ENCODE measurements at regions not wholly inside any gene's neighbourhood (a gene's known extent, or its start where the extent isn't known, plus 50 kb on each side); places are given as distances from the start of the nearest gene placed in this dataset.

DNA sequence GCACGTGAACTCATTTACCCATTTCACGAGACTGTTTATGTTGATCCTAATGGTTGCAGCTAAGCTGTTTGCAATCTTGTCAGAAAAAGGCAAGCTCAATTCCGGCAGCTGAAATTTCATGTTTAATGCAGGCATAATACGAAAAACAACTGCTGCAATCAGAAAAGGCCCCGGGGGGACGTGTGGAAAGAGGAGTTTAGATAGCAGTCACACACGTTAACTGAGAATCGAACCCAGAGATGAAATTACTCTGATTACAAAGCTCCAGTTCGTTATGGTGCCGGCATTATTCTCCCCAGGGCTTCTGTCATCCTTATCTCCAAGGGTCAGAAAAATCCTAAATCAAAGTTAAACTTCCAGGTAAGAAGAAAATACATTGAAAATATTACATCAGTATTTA is 79.9 kb upstream of the MYT1L start:
- no peak overlapping the region for H3K56ac ChIP-seq (ENCODE audit: extremely low read depth, insufficient read depth, low read length)
- H4K5ac ChIP-seq (ENCODE audit: low read depth, low read length) = no peak overlapping the region
- no TSS peak for BruUV-seq (replicated peaks)
- no peak overlapping the region for H2AFZ ChIP-seq (replicated peaks; ENCODE audit: low read length, poor library complexity)
- no peak overlapping the region for H2BK5ac ChIP-seq (ENCODE audit: low read depth, low read length, poor library complexity, severe bottlenecking)
- no peak overlapping the region for H3K18ac ChIP-seq (ENCODE audit: low read depth, low read length)
- no peak overlapping the region for H2AK5ac ChIP-seq (ENCODE audit: low read depth, low read length)
- no peak overlapping the region for H4K8ac ChIP-seq (ENCODE audit: low read depth in 2 of 2, low read length in 2 of 2)
- H3K79me1 ChIP-seq (ENCODE audit: low read depth in 1 of 2, low read length in 2 of 2) = no peaks in the 10 kb centered on the region
- H3K4me1 ChIP-seq (ENCODE audit: control insufficient read depth, insufficient read depth, low read length) = no peaks in the 10 kb centered on the region
- H3K36me3 ChIP-seq (ENCODE audit: control insufficient read depth, insufficient read depth, low read length) = no peaks in the 10 kb centered on the region
- no peak overlapping the region for H2BK120ac ChIP-seq (ENCODE audit: low read depth, low read length)
- dilution Hi-C loops (cut with HindIII; ENCODE audit: low sequenced_read_pairs, unreplicated experiment) = no loop called here
- DNase-seq = no peak
- TF ChIP-seq POLR2A (IDR thresholded peaks at IDR 0.05; ENCODE audit: low read depth, low read length) (no peak), CEBPB (IDR thresholded peaks at IDR 0.05; ENCODE audit: low read depth, low read length) (no peak), RFX5 (IDR thresholded peaks at IDR 0.05; ENCODE audit: low read depth, low read length) (no peak), MXI1 (IDR thresholded peaks at IDR 0.05; ENCODE audit: borderline replicate concordance, low read depth, low read length) (no peak), FOS (IDR thresholded peaks at IDR 0.05; ENCODE audit: low read depth, low read length) (no peak), BHLHE40 (IDR thresholded peaks at IDR 0.05; ENCODE audit: low read depth, low read length) (no peak)
- TF ChIP-seq, protein P1, sequence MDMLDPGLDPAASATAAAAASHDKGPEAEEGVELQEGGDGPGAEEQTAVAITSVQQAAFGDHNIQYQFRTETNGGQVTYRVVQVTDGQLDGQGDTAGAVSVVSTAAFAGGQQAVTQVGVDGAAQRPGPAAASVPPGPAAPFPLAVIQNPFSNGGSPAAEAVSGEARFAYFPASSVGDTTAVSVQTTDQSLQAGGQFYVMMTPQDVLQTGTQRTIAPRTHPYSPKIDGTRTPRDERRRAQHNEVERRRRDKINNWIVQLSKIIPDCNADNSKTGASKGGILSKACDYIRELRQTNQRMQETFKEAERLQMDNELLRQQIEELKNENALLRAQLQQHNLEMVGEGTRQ (IDR thresholded peaks at IDR 0.05; ENCODE audit: low read depth, low read length) = no peak
- ChIA-PET POLR2A (ENCODE audit: unreplicated experiment) (no interaction called here), CTCF (no interaction called here)
- no peaks in the 10 kb centered on the region for H3K9me1 ChIP-seq (ENCODE audit: insufficient read depth, low read length)
- 36% methylated on average over 2 of the region's 10 CpGs; no CpG with 5 or more reads in 1 of the 2 experiments for WGBS, 2 experiments (ENCODE audit: extremely low coverage in 2 of 2, insufficient read length in 1 of 2)
- H3K4ac ChIP-seq (ENCODE audit: low read depth, low read length) = no peak overlapping the region
- H2BK15ac ChIP-seq (ENCODE audit: low read depth, low read length) = no peak overlapping the region
- no peaks in the 10 kb centered on the region for H3K27me3 ChIP-seq (ENCODE audit: control insufficient read depth, insufficient read depth, low read length)
- no peak overlapping the region for H3K27ac ChIP-seq (ENCODE audit: insufficient read depth, low read length)
- H4K20me1 ChIP-seq (ENCODE audit: insufficient read depth, low read length) = no peaks in the 10 kb centered on the region
- no peak overlapping the region for H2BK20ac ChIP-seq (ENCODE audit: low read depth, low read length)
- H2AK9ac ChIP-seq (replicated peaks; ENCODE audit: low read depth, low read length, poor library complexity) = no peak overlapping the region
- H3K14ac ChIP-seq (replicated peaks; ENCODE audit: low read depth, low read length) = no peak overlapping the region
- ATAC-seq (ENCODE audit: low read depth) = no peak
- H4K91ac ChIP-seq (ENCODE audit: insufficient read depth, low read depth, low read length) = no peak overlapping the region
- H3K9ac ChIP-seq (ENCODE audit: low read depth, low read length) = no peak overlapping the region
- H3K23ac ChIP-seq (ENCODE audit: low read depth, low read length) = no peak overlapping the region
- no peak overlapping the region for H3K4me3 ChIP-seq (ENCODE audit: insufficient read depth, low read depth, low read length)
- in situ Hi-C loops (cut with MboI; ENCODE audit: low sequenced_read_pairs) = no loop called here
- H3K4me2 ChIP-seq (ENCODE audit: low read depth, low read length) = no peak overlapping the region
- intact Hi-C loops (cut with micrococcal nuclease) = no loop called here
- peaks cover 8% of the 10 kb centered on the region for H3K9me3 ChIP-seq (ENCODE audit: control insufficient read depth, insufficient read depth, low read length)
